Adrenal gland (tissue), 5 donors: ENCODE measurements at regions not wholly inside any gene's neighbourhood (a gene's known extent, or its start where the extent isn't known, plus 50 kb on each side); places are given as distances from the start of the nearest gene placed in this dataset.

ENCODE experiments used
- POLR2A ChIP-seq, 2 donors: fragments of 450-650 bp; IDR thresholded peaks; one replicate each; pipeline ENCODE4 v1.6.1; 2017; ENCODE audit warnings: antibody characterized with exemption in 2 of 2, mild to moderate bottlenecking in 2 of 2, moderate library complexity in 1 of 2
- TF ChIP-seq, protein P1 (sequence below), 6 experiments: fragments of 450-650 bp in 4 of 6; fragments of 200-600 bp in 2 of 6; sonication (generic) in 1 of 6; IDR thresholded peaks; 1 replicate in 5 of 6; 2 replicates in 1 of 6; pipeline versions ENCODE4 v1.5.1 to v1.8.0; 2016 to 2021; ENCODE audit warnings: antibody characterized with exemption in 6 of 6, mild to moderate bottlenecking in 2 of 6, moderate library complexity in 1 of 6
- donor health status: DM: no; HTN: no; CAD: no.

DNA sequence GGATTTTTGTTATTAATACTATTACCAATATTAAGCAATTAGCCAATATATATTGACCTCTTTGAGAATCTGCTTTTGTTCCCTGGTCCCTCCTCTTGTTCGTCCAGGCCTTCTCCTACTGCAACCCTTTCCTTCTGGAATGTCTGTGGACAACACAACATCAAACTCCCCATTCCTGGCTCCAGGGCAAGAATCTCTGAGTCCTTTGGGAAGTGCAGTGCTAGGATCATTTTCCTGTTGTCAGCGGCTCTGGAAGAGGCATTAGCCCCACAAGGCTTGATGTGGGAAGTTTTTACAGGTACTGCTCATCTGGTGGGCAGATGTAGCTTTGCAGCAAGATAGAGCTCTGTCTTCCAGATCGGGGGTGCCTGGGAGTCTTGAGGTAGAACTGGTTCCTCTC lies 74.3 kb downstream of the RPUSD4 start:
- TF ChIP-seq, protein P1, sequence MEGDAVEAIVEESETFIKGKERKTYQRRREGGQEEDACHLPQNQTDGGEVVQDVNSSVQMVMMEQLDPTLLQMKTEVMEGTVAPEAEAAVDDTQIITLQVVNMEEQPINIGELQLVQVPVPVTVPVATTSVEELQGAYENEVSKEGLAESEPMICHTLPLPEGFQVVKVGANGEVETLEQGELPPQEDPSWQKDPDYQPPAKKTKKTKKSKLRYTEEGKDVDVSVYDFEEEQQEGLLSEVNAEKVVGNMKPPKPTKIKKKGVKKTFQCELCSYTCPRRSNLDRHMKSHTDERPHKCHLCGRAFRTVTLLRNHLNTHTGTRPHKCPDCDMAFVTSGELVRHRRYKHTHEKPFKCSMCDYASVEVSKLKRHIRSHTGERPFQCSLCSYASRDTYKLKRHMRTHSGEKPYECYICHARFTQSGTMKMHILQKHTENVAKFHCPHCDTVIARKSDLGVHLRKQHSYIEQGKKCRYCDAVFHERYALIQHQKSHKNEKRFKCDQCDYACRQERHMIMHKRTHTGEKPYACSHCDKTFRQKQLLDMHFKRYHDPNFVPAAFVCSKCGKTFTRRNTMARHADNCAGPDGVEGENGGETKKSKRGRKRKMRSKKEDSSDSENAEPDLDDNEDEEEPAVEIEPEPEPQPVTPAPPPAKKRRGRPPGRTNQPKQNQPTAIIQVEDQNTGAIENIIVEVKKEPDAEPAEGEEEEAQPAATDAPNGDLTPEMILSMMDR (IDR thresholded peaks at IDR 0.05) = no peak
- TF ChIP-seq POLR2A (IDR thresholded peaks at IDR 0.05) = no peak
